GM12878 (cell line): ENCODE measurements at regions not wholly inside any gene's neighbourhood (a gene's known extent, or its start where the extent isn't known, plus 50 kb on each side); places are given as distances from the start of the nearest gene placed in this dataset.

ENCODE experiments used
- CEBPB ChIP-seq, 2 experiments: fragments of 150-350 bp in 1 of 2; IDR thresholded peaks; 2 replicates each; pipeline ENCODE4 v1.6.1; 2012 to 2014; ENCODE audit warnings: low read depth in 2 of 2, low read length in 2 of 2, borderline replicate concordance in 1 of 2, inconsistent platforms in 1 of 2
- ESRRA ChIP-seq: IDR thresholded peaks from 2 replicates; pipeline ENCODE4 v1.6.1; 2012; ENCODE audit warnings: mild to moderate bottlenecking, low read length, improper control_type of control experiment
- HSF1 ChIP-seq: fragments of 150-350 bp; IDR thresholded peaks from 2 replicates; pipeline ENCODE4 v1.6.1; 2014; ENCODE audit warnings: mild to moderate bottlenecking, low read depth, low read length
- JUNB ChIP-seq: IDR thresholded peaks from 2 replicates; pipeline ENCODE4 v1.6.1; 2016; ENCODE audit warnings: antibody characterized with exemption, mild to moderate bottlenecking
- LARP7 ChIP-seq: fragments of 450-650 bp; IDR thresholded peaks from 2 replicates; pipeline ENCODE4 v1.6.1; 2017; ENCODE audit warnings: mild to moderate bottlenecking
- NFIC ChIP-seq: IDR thresholded peaks from 2 replicates; pipeline ENCODE4 v1.6.1; 2012; ENCODE audit warnings: low read depth, mild to moderate bottlenecking, inconsistent platforms, low read length, moderate library complexity
- NRF1 ChIP-seq: conservative IDR thresholded peaks from 2 replicates; pipeline ENCODE4 v1.6.1; 2011; ENCODE audit warnings: mild to moderate bottlenecking, low read depth, low read length, improper control_type of control experiment
- SMARCA5 ChIP-seq: fragments of 450-650 bp; IDR thresholded peaks from 2 replicates; pipeline ENCODE4 v1.6.1; 2017; ENCODE audit warnings: mild to moderate bottlenecking
- SP1 ChIP-seq: IDR thresholded peaks from one replicate; pipeline ENCODE4 v1.6.1; 2011; ENCODE audit warnings: low read depth, low read length
- ZBED1 ChIP-seq: IDR thresholded peaks from 2 replicates; pipeline ENCODE4 v1.6.1; 2016; ENCODE audit warnings: borderline replicate concordance
- ZBTB11 ChIP-seq: fragments of 450-650 bp; formaldehyde crosslinking; IDR thresholded peaks from 2 replicates; pipeline ENCODE4 v1.5.0; 2022; ENCODE audit warnings: mild to moderate bottlenecking, missing genetic modification characterization
- ZNF274 ChIP-seq: IDR thresholded peaks from one replicate; pipeline ENCODE4 v1.8.0; 2011; ENCODE audit not compliant: insufficient read length, insufficient read depth
- ZZZ3 ChIP-seq: IDR thresholded peaks from 2 replicates; pipeline ENCODE4 v1.6.1; 2011; ENCODE audit warnings: low read depth; ENCODE audit not compliant: control insufficient read depth, insufficient read length

DNA sequence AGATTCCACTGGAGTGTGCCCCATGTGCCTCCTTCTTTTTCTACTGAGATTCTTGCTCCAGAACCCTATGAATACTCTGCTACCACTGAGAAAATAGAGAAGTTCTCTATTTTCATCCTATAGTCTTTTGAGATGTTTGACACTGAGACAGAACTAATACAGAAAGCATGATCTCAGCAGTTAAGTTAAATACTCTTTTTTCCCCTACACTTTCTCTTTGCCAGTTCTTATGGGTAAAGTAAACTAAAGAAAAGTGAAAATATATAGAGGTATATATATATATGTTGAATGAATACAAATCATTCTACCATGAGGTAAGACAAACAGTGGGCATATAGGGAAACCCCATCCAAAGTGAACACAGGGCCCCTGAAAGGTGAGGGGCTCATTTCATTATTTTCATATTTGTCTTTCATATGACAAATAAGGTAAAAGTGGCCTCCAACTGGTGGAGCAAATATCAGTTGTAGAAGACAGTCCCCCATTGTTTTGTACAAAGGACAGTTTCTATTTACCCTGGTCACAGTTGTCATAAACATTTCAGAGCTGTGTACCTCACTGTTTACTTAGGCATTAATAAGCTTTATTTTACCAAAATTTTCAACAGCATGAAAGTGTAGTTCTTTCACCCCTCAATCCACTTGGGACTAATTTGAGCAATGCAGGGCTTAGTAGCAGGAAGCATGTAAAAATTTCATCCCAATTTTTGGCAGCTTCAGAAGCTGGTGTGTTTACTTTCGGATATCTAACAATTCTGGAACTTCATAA is 188.3 kb upstream of the MARCKS start (continued):
- TF ChIP-seq CEBPB (IDR thresholded peaks at IDR 0.05; ENCODE audit: borderline replicate concordance in 1 of 2, low read depth in 2 of 2, low read length in 2 of 2) (peak in 1 of 2 experiments; percentile 52; a peak in 1 of 4 replicates), ZBED1 (peak; percentile 46; the same call in 1 of the 2 replicates), SP1 (no peak), LARP7 (0 out of 2 replicates have a peak, but pooled peaks have one; percentile 27), NRF1 (no peak), ZNF274 (no peak), ZZZ3 (no peak), JUNB (peak; percentile 48), ZBTB11 (CRISPR knock-in tag) (no peak), HSF1 (no peak), ESRRA (no peak), SMARCA5 (no peak), NFIC (0 out of 2 replicates have a peak, but pooled peaks have one; percentile 55)
- TF ChIP-seq, all 136 proteins: peak for 10
